Erythroblast (primary cell): ENCODE measurements at regions not wholly inside any gene's neighbourhood (a gene's known extent, or its start where the extent isn't known, plus 50 kb on each side); places are given as distances from the start of the nearest gene placed in this dataset.
"Not testable (repeated sequence)": the region's sequence is repeated elsewhere in the genome, so short reads cannot be mapped to it uniquely, and the experiment has no call there.

Experiments used
- GATA1 ChIP-seq: IDR thresholded peaks from 2 replicates; pipeline ENCODE4 v1.6.1; 2011; ENCODE audit warnings: low read depth, mild to moderate bottlenecking, control low read depth, low read length, moderate library complexity
- POLR2A ChIP-seq: IDR thresholded peaks from 2 replicates; pipeline ENCODE4 v1.6.1; 2011; ENCODE audit warnings: mild to moderate bottlenecking, low read length

DNA sequence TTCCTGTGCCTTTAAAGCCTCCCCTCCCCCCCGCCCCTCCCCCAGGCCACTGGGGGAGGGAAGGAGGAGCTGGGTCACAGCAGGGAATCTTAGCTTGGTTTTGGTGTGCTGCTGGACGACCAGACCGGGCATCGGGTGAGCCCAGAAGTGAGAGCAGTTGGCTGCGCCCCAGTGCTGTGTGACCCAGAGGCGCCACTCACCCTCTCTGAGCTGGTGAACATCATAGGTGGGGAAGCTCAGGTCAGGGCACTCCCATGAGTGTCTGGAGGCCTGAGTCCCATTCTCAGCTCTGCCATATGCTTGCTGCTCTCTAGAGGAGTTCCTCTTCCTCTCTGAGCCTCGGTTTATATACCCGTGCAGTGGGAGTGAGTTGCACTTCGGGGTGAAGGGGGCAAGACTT lies 3077.5 kb downstream of the RPIA start:
- TF ChIP-seq POLR2A, GATA1: not testable (repeated sequence)
